PC-9 (cell line): ENCODE measurements at regions not wholly inside any gene's neighbourhood (a gene's known extent, or its start where the extent isn't known, plus 50 kb on each side); places are given as distances from the start of the nearest gene placed in this dataset.

ENCODE experiments used
- BruUV-seq: library from RNA; stranded (reverse); fragments of 400-500 nt; replicated peaks from 2 replicates; lab custom pipeline; 2021; lab: Mats Ljungman, UMichigan
- CTCF ChIA-PET: fragments of 300-600 bp; sonication (Branson Sonifier 250); formaldehyde crosslinking; loops from one replicate; lab custom pipeline; 2022; ENCODE audit warnings: antibody characterized with exemption; lab: Charles Lee
- POLR2A ChIA-PET: fragments of 300-600 bp; sonication (Branson Sonifier 250); formaldehyde crosslinking; loops from one replicate; lab custom pipeline; 2022; ENCODE audit warnings: antibody characterized with exemption; ENCODE audit not compliant: unreplicated experiment; lab: Charles Lee
- DNase-seq, 2 experiments: peaks; one replicate each; pipeline versions ENCODE4 v3.0.0 to v3.0.0-alpha.2; 2015 to 2022; ENCODE audit warnings: mixed read lengths in 1 of 2
- H2AFZ ChIP-seq: fragments of 200-600 bp; sonication (generic); 2 replicates; pipeline ENCODE4 v1.8.1; 2017; ENCODE audit warnings: antibody characterized with exemption
- H3F3A ChIP-seq: fragments of 200-600 bp; sonication (generic); 2 replicates; pipeline ENCODE4 v1.8.1; 2017; ENCODE audit warnings: antibody characterized with exemption, mild to moderate bottlenecking, low read depth; ENCODE audit not compliant: insufficient read depth
- H3K27ac ChIP-seq: fragments of 200-600 bp; sonication (generic); 2 replicates; pipeline ENCODE4 v1.6.1; 2016; ENCODE audit warnings: mixed run types
- H3K27me3 ChIP-seq: fragments of 200-600 bp; sonication (generic); 2 replicates; pipeline ENCODE4 v1.6.1; 2016; ENCODE audit warnings: low read depth, mixed run types; ENCODE audit not compliant: insufficient read depth
- H3K36me3 ChIP-seq: fragments of 200-600 bp; sonication (generic); 2 replicates; pipeline ENCODE4 v1.6.1; 2016; ENCODE audit warnings: low read depth, mixed run types
- H3K4me1 ChIP-seq: fragments of 200-600 bp; sonication (generic); replicated peaks from 2 replicates; pipeline ENCODE4 v1.6.1; 2016; ENCODE audit warnings: mixed run types; ENCODE audit not compliant: insufficient read depth
- H3K4me2 ChIP-seq: fragments of 200-600 bp; sonication (generic); 2 replicates; pipeline ENCODE4 v1.6.1; 2017; ENCODE audit warnings: mixed run types
- H3K4me3 ChIP-seq: fragments of 200-600 bp; sonication (generic); 2 replicates; pipeline ENCODE4 v1.6.1; 2016; ENCODE audit warnings: mixed run types
- H3K79me2 ChIP-seq: fragments of 200-600 bp; sonication (generic); 2 replicates; pipeline ENCODE4 v1.6.1; 2017; ENCODE audit warnings: low read depth, mixed run types
- H3K9me2 ChIP-seq: fragments of 200-600 bp; sonication (generic); 2 replicates; pipeline ENCODE4 v1.8.1; 2017; ENCODE audit warnings: mild to moderate bottlenecking; ENCODE audit not compliant: insufficient read depth
- H3K9me3 ChIP-seq: fragments of 200-600 bp; sonication (generic); 2 replicates; pipeline ENCODE4 v1.8.1; 2016; ENCODE audit warnings: low read depth; ENCODE audit not compliant: insufficient read depth
- H4K20me1 ChIP-seq: fragments of 200-600 bp; sonication (generic); 2 replicates; pipeline ENCODE4 v1.8.1; 2017; ENCODE audit not compliant: insufficient read depth
- EZH2 ChIP-seq: fragments of 200-600 bp; sonication (generic); IDR thresholded peaks from 2 replicates; pipeline ENCODE4 v1.8.0; 2017; ENCODE audit warnings: antibody characterized with exemption, low read depth
- intact Hi-C: fragments of 100-400 bp; cut with micrococcal nuclease; formaldehyde crosslinking; loops from one replicate; pipeline ENCODE4 v1.10.0; 2022; ENCODE audit not compliant: unreplicated experiment
- TF ChIP-seq, protein P1 (sequence below): fragments of 200-600 bp; sonication (generic); conservative IDR thresholded peaks from 2 replicates; pipeline ENCODE4 v1.6.1; 2017; ENCODE audit warnings: mixed run types, antibody characterized with exemption, mild to moderate bottlenecking, moderate library complexity

DNA sequence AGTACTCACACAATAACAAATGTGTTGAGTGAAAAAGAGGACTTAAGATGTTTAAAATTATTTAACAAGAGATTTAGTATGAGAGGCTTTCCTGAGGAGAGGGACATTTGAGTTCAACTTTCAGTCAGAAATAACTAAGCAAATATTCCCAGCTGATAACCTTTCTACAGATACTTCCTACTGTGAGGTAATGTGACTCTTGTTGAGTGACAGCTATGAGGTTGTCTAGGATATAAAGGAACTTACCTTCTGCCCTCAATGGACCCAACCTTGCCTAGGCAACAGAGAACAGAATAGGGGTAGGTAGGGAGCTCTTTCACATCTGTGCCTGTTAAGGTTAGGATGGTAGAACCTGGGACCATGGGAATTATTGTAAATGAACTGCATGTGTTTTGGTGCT lies 54.7 kb downstream of the GLUD2 start:
- Histone ChIP-seq H3K36me3 (no peaks in the 10 kb centered on the region), H3K27ac (no peak overlapping the region), H3K4me1 (no peaks in the 10 kb centered on the region), H3K79me2 (no peaks in the 10 kb centered on the region), H3K9me3 (no peaks in the 10 kb centered on the region), H3K27me3 (no peaks in the 10 kb centered on the region), H3K9me2 (no peaks in the 10 kb centered on the region), H3F3A (no peaks in the 10 kb centered on the region), H4K20me1 (no peaks in the 10 kb centered on the region), H3K4me2 (no peak overlapping the region), H2AFZ (no peak overlapping the region), H3K4me3 (no peak overlapping the region)
- no TSS peak for BruUV-seq
- TF ChIP-seq EZH2 = no peak
- TF ChIP-seq, protein P1, sequence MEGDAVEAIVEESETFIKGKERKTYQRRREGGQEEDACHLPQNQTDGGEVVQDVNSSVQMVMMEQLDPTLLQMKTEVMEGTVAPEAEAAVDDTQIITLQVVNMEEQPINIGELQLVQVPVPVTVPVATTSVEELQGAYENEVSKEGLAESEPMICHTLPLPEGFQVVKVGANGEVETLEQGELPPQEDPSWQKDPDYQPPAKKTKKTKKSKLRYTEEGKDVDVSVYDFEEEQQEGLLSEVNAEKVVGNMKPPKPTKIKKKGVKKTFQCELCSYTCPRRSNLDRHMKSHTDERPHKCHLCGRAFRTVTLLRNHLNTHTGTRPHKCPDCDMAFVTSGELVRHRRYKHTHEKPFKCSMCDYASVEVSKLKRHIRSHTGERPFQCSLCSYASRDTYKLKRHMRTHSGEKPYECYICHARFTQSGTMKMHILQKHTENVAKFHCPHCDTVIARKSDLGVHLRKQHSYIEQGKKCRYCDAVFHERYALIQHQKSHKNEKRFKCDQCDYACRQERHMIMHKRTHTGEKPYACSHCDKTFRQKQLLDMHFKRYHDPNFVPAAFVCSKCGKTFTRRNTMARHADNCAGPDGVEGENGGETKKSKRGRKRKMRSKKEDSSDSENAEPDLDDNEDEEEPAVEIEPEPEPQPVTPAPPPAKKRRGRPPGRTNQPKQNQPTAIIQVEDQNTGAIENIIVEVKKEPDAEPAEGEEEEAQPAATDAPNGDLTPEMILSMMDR = no peak
- CTCF ChIA-PET = no interaction called here
- intact Hi-C loops = no loop called here
- DNase-seq = no peak
- POLR2A ChIA-PET = no interaction called here

DNA sequence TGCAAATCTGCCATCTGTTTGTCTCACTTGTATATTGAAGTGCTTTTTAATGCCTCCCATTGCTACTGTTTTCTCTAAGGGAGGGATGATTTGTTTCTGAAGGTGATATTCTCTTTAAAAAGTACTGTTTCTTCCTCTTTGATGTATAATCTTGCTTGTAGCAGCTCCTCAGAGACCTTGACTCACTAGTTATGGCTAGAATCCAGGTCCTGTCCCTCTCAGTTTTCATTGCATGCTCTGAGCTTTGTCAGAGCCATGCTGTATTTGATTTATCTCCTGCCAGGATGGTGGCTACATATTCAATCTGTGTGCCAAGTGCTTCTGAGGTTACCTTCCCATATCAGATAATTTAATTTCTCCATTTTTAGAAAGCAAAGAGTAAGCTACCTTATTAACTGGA lies 56.0 kb downstream of the GLUD2 start:
- Histone ChIP-seq H3K27ac (no peak overlapping the region), H3K4me2 (no peak overlapping the region), H3F3A (no peaks in the 10 kb centered on the region), H2AFZ (no peak overlapping the region), H3K79me2 (no peaks in the 10 kb centered on the region), H3K9me2 (no peaks in the 10 kb centered on the region), H3K36me3 (no peaks in the 10 kb centered on the region), H3K4me3 (no peak overlapping the region), H4K20me1 (no peaks in the 10 kb centered on the region), H3K27me3 (no peaks in the 10 kb centered on the region), H3K4me1 (no peaks in the 10 kb centered on the region), H3K9me3 (no peaks in the 10 kb centered on the region)
- no peak for TF ChIP-seq EZH2
- ChIA-PET POLR2A (no interaction called here), CTCF (no interaction called here)
- no peak for DNase-seq
- no TSS peak for BruUV-seq
- intact Hi-C loops = no loop called here

GRCh38 chrX:121106484-121107235 lies 59.2 kb downstream of the GLUD2 start:
- TF ChIP-seq, protein P1 = no peak
- no peak for TF ChIP-seq EZH2
- H3K79me2 ChIP-seq = no peaks in the 10 kb centered on the region
- H3K4me2 ChIP-seq = no peak overlapping the region
- no peak overlapping the region for H3K4me3 ChIP-seq
- CTCF ChIA-PET = no interaction called here
- no peaks in the 10 kb centered on the region for H3K27me3 ChIP-seq
- H3K9me2 ChIP-seq = no peaks in the 10 kb centered on the region
- POLR2A ChIA-PET = no interaction called here
- no peaks in the 10 kb centered on the region for H3F3A ChIP-seq
- no peaks in the 10 kb centered on the region for H3K9me3 ChIP-seq
- no peak for DNase-seq
- H3K4me1 ChIP-seq = no peaks in the 10 kb centered on the region
- intact Hi-C loops = no loop called here
- H3K36me3 ChIP-seq = no peaks in the 10 kb centered on the region
- H2AFZ ChIP-seq = no peak overlapping the region
- BruUV-seq = no TSS peak
- H3K27ac ChIP-seq = no peak overlapping the region
- no peaks in the 10 kb centered on the region for H4K20me1 ChIP-seq

DNA sequence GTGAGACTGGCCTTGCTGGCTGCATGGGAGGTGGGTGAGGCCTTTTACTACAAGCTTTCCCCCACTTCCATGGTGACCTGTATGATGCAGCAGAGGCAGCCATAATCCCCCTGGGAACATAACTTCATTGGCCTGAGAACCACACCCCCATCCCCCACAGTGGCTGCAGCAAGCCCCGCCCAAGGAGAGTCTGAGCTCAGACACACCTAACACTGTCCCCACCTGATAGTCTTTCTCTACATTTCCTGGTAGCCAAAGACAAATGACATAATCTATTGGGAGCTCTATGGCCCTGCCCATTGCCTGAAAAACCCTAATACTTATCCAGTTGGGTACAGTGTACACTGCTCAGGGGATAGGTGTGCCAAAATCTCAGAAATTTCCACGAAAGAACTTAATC lies 62.6 kb downstream of the GLUD2 start:
- Histone ChIP-seq H3K79me2 (no peaks in the 10 kb centered on the region), H3K27me3 (no peaks in the 10 kb centered on the region), H3K4me3 (no peak overlapping the region), H3K27ac (no peak overlapping the region), H3K4me2 (no peak overlapping the region), H3K9me2 (no peaks in the 10 kb centered on the region), H2AFZ (no peak overlapping the region), H3K4me1 (no peaks in the 10 kb centered on the region), H3F3A (no peaks in the 10 kb centered on the region), H3K9me3 (no peaks in the 10 kb centered on the region), H4K20me1 (no peaks in the 10 kb centered on the region), H3K36me3 (no peaks in the 10 kb centered on the region)
- no TSS peak for BruUV-seq
- POLR2A ChIA-PET = no interaction called here
- no peak for TF ChIP-seq EZH2
- TF ChIP-seq, protein P1 = no peak
- DNase-seq = no peak
- CTCF ChIA-PET = no interaction called here
- intact Hi-C loops = no loop called here
